ENCODE measurements at regions not wholly inside any gene's neighbourhood (a gene's known extent, or its start where the extent isn't known, plus 50 kb on each side); places are given as distances from the start of the nearest gene placed in this dataset.
"Not testable (repeated sequence)": the region's sequence is repeated elsewhere in the genome, so short reads cannot be mapped to it uniquely, and the experiment has no call there.

DNA sequence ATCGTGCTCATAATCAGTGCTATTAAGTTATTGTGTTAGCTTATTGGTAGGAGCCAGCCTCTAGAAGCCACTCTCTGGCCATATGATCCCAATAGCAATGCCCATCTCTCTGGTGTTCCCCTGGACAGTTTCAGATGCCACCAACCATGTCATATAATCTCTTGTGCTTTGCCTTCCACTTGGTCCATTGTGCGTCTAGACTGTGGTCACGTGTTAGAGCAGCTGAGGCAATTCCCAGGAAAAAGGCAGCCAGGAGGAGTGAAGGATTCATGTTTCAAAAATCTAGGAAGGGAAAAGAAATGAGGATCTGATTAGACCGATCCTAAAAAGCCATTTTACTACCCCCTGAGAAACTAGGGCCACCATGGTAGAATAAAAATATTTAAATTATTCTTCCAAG lies 58.6 kb upstream of the AGAP9 start:
- H3K36me3 ChIP-seq (ENCODE audit: insufficient read depth, low read length); H3K9me3 ChIP-seq (ENCODE audit: control insufficient read depth in 1 of 2, insufficient read depth in 1 of 2, low read length in 2 of 2); H3K4me3 Mint-ChIP-seq; H3K27me3 ChIP-seq (ENCODE audit: control insufficient read depth in 1 of 2, insufficient read depth in 2 of 2, low read length in 2 of 2); DNase-seq; H3K27me3 Mint-ChIP-seq; H3K4me1 Mint-ChIP-seq (ENCODE audit: low read depth); H3K4me1 ChIP-seq (ENCODE audit: insufficient read depth, low read length); CTCF ChIA-PET; H3K4me3 ChIP-seq (ENCODE audit: low read length); intact Hi-C loops (cut with DNase I, micrococcal nuclease); POLR2A ChIA-PET; H3K27ac Mint-ChIP-seq; H3K9me3 Mint-ChIP-seq; H3K36me3 Mint-ChIP-seq (ENCODE audit: low read depth); H3K27ac ChIP-seq (ENCODE audit: low read depth in 1 of 2, low read length in 2 of 2); ATAC-seq (ENCODE audit: poor library complexity): not testable (repeated sequence)

DNA sequence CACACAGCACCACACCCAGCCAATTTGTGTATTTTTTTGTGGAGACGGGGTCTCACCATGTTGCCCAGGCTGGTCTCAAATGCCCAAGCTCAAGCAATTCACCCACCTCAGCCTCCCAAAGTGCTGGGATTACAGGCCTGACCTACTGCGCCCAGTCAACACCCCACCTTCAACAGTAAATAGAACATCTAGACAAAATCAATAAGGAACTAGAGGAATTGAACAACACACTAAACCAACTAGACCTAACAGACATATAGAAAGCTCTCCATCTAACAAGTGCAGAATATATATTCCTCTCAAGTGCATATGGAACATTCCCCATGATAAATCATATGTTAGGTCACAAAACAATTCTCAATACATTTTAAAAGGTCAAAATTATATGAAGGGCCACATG lies 56.6 kb upstream of the AGAP9 start:
- H3K4me1 Mint-ChIP-seq (ENCODE audit: low read depth); H3K4me3 Mint-ChIP-seq; H3K27ac Mint-ChIP-seq; POLR2A ChIA-PET; H3K4me3 ChIP-seq (ENCODE audit: low read length); CTCF ChIA-PET; intact Hi-C loops (cut with DNase I, micrococcal nuclease); H3K27ac ChIP-seq (ENCODE audit: low read depth in 1 of 2, low read length in 2 of 2); H3K4me1 ChIP-seq (ENCODE audit: insufficient read depth, low read length); H3K27me3 Mint-ChIP-seq; H3K36me3 Mint-ChIP-seq (ENCODE audit: low read depth); ATAC-seq (ENCODE audit: poor library complexity); H3K9me3 Mint-ChIP-seq; H3K9me3 ChIP-seq (ENCODE audit: control insufficient read depth in 1 of 2, insufficient read depth in 1 of 2, low read length in 2 of 2); H3K27me3 ChIP-seq (ENCODE audit: control insufficient read depth in 1 of 2, insufficient read depth in 2 of 2, low read length in 2 of 2); DNase-seq; H3K36me3 ChIP-seq (ENCODE audit: insufficient read depth, low read length): not testable (repeated sequence)

DNA sequence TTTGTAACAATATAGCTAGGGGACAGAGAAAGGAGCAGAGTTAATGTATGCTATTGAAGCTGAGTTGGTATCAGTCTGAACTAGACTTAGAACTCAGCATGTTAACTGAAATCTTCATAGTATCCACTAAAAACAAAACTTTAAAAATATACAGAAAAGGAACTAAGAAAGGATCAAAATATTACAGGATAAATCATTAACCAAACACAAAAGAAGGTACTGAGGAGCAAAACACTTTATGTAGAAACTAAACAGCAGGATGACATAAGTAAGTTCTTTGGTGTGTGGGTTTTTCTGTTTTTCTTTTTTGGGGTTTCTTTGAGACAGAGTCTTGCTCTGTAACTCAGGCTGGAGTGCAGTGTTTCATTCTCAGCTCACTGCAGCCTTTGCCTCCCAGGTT lies 55.1 kb upstream of the AGAP9 start:
- H3K4me3 Mint-ChIP-seq; H3K36me3 ChIP-seq (ENCODE audit: insufficient read depth, low read length); H3K4me3 ChIP-seq (ENCODE audit: low read length); H3K36me3 Mint-ChIP-seq (ENCODE audit: low read depth); intact Hi-C loops (cut with DNase I, micrococcal nuclease); H3K9me3 ChIP-seq (ENCODE audit: control insufficient read depth in 1 of 2, insufficient read depth in 1 of 2, low read length in 2 of 2); CTCF ChIA-PET; H3K4me1 Mint-ChIP-seq (ENCODE audit: low read depth); ATAC-seq (ENCODE audit: poor library complexity); POLR2A ChIA-PET; H3K27me3 ChIP-seq (ENCODE audit: control insufficient read depth in 1 of 2, insufficient read depth in 2 of 2, low read length in 2 of 2); H3K27ac ChIP-seq (ENCODE audit: low read depth in 1 of 2, low read length in 2 of 2); H3K9me3 Mint-ChIP-seq; H3K27me3 Mint-ChIP-seq; DNase-seq; H3K4me1 ChIP-seq (ENCODE audit: insufficient read depth, low read length); H3K27ac Mint-ChIP-seq: not testable (repeated sequence)
